B cell (primary cell): ENCODE measurements at regions not wholly inside any gene's neighbourhood (a gene's known extent, or its start where the extent isn't known, plus 50 kb on each side); places are given as distances from the start of the nearest gene placed in this dataset.

Source experiments
- ATAC-seq: fragments of 200-7000 bp; cut with Tn5 transposase; one replicate; pipeline ENCODE4 v1.10.0; 2021; ENCODE audit warnings: low read depth, mild to moderate bottlenecking, moderate number of reproducible peaks, moderate library complexity
- CTCF ChIA-PET: fragments of 350-600 bp; sonication (Branson Sonifier 250); formaldehyde crosslinking; loops from one replicate; lab custom pipeline; 2021; ENCODE audit warnings: antibody characterized with exemption, inconsistent platforms; lab: Charles Lee
- POLR2A ChIA-PET: fragments of 350-600 bp; sonication (Branson Sonifier 250); formaldehyde crosslinking; loops from one replicate; lab custom pipeline; 2021; ENCODE audit warnings: antibody characterized with exemption; lab: Charles Lee
- DNase-seq: peaks from one replicate; pipeline ENCODE4 v3.0.0; 2013
- H2AFZ ChIP-seq: 2 replicates; pipeline ENCODE4 v1.6.1; 2012; ENCODE audit warnings: mild to moderate bottlenecking, low read depth, low read length; ENCODE audit not compliant: insufficient read depth, poor library complexity, severe bottlenecking
- H3K27ac ChIP-seq, 2 donors: 1 replicate in 1 of 2; 2 replicates in 1 of 2; pipeline ENCODE4 v1.5.1; 2012 to 2013; ENCODE audit warnings: low read length in 2 of 2, mild to moderate bottlenecking in 2 of 2, moderate library complexity in 1 of 2
- H3K27me3 ChIP-seq, 4 experiments: fragments of 200-600 bp in 1 of 4; sonication (generic) in 1 of 4; replicated peaks in 1 of 4; 1 replicate in 2 of 4; 2 replicates in 2 of 4; pipeline versions ENCODE4 v1.6.1 to v1.7.0; 2013 to 2016; ENCODE audit warnings: low read length in 3 of 4, mild to moderate bottlenecking in 2 of 4, mixed read lengths in 1 of 4, moderate library complexity in 1 of 4; ENCODE audit not compliant: insufficient read depth in 4 of 4, control insufficient read depth in 3 of 4; ENCODE audit errors: control extremely low read depth in 1 of 4
- H3K36me3 ChIP-seq, 2 experiments: replicated peaks in 1 of 2; 1 replicate in 1 of 2; 2 replicates in 1 of 2; pipeline versions ENCODE4 v1.6.1 to v1.7.1; 2013; ENCODE audit warnings: low read length in 1 of 2; ENCODE audit not compliant: insufficient read depth in 2 of 2, control insufficient read depth in 1 of 2; ENCODE audit errors: control extremely low read depth in 1 of 2, extremely low read depth in 1 of 2
- H3K4me1 ChIP-seq, 2 donors: fragments of 200-600 bp in 1 of 2; sonication (generic) in 1 of 2; 1 replicate in 1 of 2; 2 replicates in 1 of 2; pipeline versions ENCODE4 v1.5.1 to v1.6.1; 2013 to 2017; ENCODE audit warnings: low read length in 2 of 2; ENCODE audit not compliant: control insufficient read depth in 2 of 2, insufficient read depth in 2 of 2
- H3K4me2 ChIP-seq: replicated peaks from 2 replicates; pipeline ENCODE3; 2012; ENCODE audit warnings: mild to moderate bottlenecking, low read depth, low read length; ENCODE audit not compliant: poor library complexity, severe bottlenecking
- H3K4me3 ChIP-seq, 5 experiments: fragments of 200-600 bp in 1 of 5; sonication (generic) in 1 of 5; 1 replicate in 3 of 5; 2 replicates in 2 of 5; pipeline versions ENCODE4 v1.5.1 to v1.7.0; 2011 to 2016; ENCODE audit warnings: low read length in 4 of 5, mild to moderate bottlenecking in 4 of 5, low read depth in 2 of 5, control low read depth in 1 of 5, moderate library complexity in 1 of 5; ENCODE audit not compliant: insufficient read depth in 1 of 5; ENCODE audit errors: control extremely low read depth in 1 of 5, extremely low read depth in 1 of 5
- H3K79me2 ChIP-seq: fragments of 200-600 bp; sonication (generic); one replicate; pipeline ENCODE4 v1.6.0; 2016; ENCODE audit warnings: low read length; ENCODE audit not compliant: control insufficient read depth, insufficient read depth
- H3K9ac ChIP-seq: fragments of 200-600 bp; sonication (generic); 2 replicates; pipeline ENCODE4 v1.6.1; 2017; ENCODE audit warnings: mild to moderate bottlenecking, low read length, moderate library complexity
- H3K9me3 ChIP-seq, 3 donors: one replicate each; pipeline versions ENCODE4 v1.6.1 to v1.7.1; 2013; ENCODE audit warnings: low read length in 2 of 3; ENCODE audit not compliant: control insufficient read depth in 2 of 3, insufficient read depth in 1 of 3; ENCODE audit errors: control extremely low read depth in 1 of 3
- H4K20me1 ChIP-seq: 2 replicates; pipeline ENCODE4 v1.6.0; 2012; ENCODE audit warnings: mild to moderate bottlenecking, low read length; ENCODE audit not compliant: insufficient read depth, control insufficient read depth, poor library complexity, severe bottlenecking
- H3K27ac Mint-ChIP-seq: one replicate; pipeline ENCODE4 v1.8.0; 2021; ENCODE audit warnings: mixed read lengths
- H3K27me3 Mint-ChIP-seq: one replicate; pipeline ENCODE4 v1.8.0; 2021; ENCODE audit warnings: mixed read lengths
- H3K4me1 Mint-ChIP-seq: one replicate; pipeline ENCODE4 v1.8.0; 2021; ENCODE audit warnings: mixed read lengths
- H3K4me3 Mint-ChIP-seq: one replicate; pipeline ENCODE4 v1.8.0; 2021; ENCODE audit warnings: mixed read lengths
- H3K9me3 Mint-ChIP-seq: one replicate; pipeline ENCODE4 v1.8.0; 2022; ENCODE audit warnings: mixed read lengths; ENCODE audit not compliant: insufficient read depth
- CTCF ChIP-seq: fragments of 200-600 bp; IDR thresholded peaks from one replicate; pipeline ENCODE4 v1.8.0; 2022; ENCODE audit warnings: antibody characterized with exemption, mild to moderate bottlenecking
- EZH2 ChIP-seq: IDR thresholded peaks from 2 replicates; pipeline ENCODE4 v1.6.1; 2012; ENCODE audit warnings: borderline replicate concordance, low read depth, mild to moderate bottlenecking, moderate library complexity, low read length; ENCODE audit not compliant: insufficient read depth, poor library complexity, severe bottlenecking
- WGBS: methylation state at CpG from one replicate; pipeline ENCODE4 v1.1.5; 2013; ENCODE audit warnings: missing lambda C conversion rate; ENCODE audit not compliant: insufficient coverage; 5-methylcytosine and 5-hydroxymethylcytosine counted together
- intact Hi-C: fragments of 100-400 bp; cut with micrococcal nuclease; formaldehyde crosslinking; loops from one replicate; pipeline ENCODE4 v1.10.0; 2022

GRCh38 chr10:128545216-128545615 lies 419.0 kb upstream of the MKI67 start:
- Histone ChIP-seq H3K36me3 (no peaks in the 10 kb centered on the region), H3K4me1 (no peaks in the 10 kb centered on the region), H3K4me3 (no peak overlapping the region), H3K9me3 (peaks cover 0 to 5% (median 0%) of the 10 kb centered on the region in 3 donors), H2AFZ (no peak overlapping the region), H3K27ac (no peak overlapping the region), H4K20me1 (no peaks in the 10 kb centered on the region), H3K79me2 (no peaks in the 10 kb centered on the region), H3K4me2 (no peak overlapping the region), H3K9ac (no peak overlapping the region), H3K27me3 (peaks cover 0 to 18% (median 0%) of the 10 kb centered on the region in 4 experiments)
- Mint-ChIP-seq H3K27me3 (peaks cover 14% of the 10 kb centered on the region), H3K4me1 (no peaks in the 10 kb centered on the region), H3K4me3 (no peak overlapping the region), H3K9me3 (no peaks in the 10 kb centered on the region), H3K27ac (no peak overlapping the region)
- ATAC-seq (no peak), DNase-seq (no peak)
- POLR2A ChIA-PET: no interaction called here
- intact Hi-C loops: no loop called here
- no peak for TF ChIP-seq EZH2
- no peak for TF ChIP-seq CTCF
- 91% methylated on average over 8 of the region's 10 CpGs for WGBS
- CTCF ChIA-PET: no interaction called here

- H3K4me3 Mint-ChIP-seq: no peak overlapping the region
- no peak for ATAC-seq
- 82% methylated on average over 15 of the region's 15 CpGs for WGBS
Measured at GRCh38 chr10:128546651-128547165, 420.5 kb upstream of the MKI67 start.

More at GRCh38 chr10:128546651-128547165, 420.5 kb upstream of the MKI67 start:
- no peak for DNase-seq
- Histone ChIP-seq H2AFZ (no peak overlapping the region), H3K4me3 (no peak overlapping the region), H3K4me2 (no peak overlapping the region), H3K9me3 (peaks cover 0 to 5% (median 0%) of the 10 kb centered on the region in 3 donors), H4K20me1 (no peaks in the 10 kb centered on the region), H3K27ac (no peak overlapping the region), H3K79me2 (no peaks in the 10 kb centered on the region), H3K9ac (no peak overlapping the region), H3K36me3 (no peaks in the 10 kb centered on the region), H3K4me1 (no peaks in the 10 kb centered on the region), H3K27me3 (peaks cover 0 to 5% (median 0%) of the 10 kb centered on the region in 4 experiments)
- intact Hi-C loops: no loop called here
- no peaks in the 10 kb centered on the region for H3K4me1 Mint-ChIP-seq
- ChIA-PET POLR2A (no interaction called here), CTCF (no interaction called here)
- no peak for TF ChIP-seq EZH2
- no peak for TF ChIP-seq CTCF
- peaks cover 4% of the 10 kb centered on the region for H3K27me3 Mint-ChIP-seq
- H3K27ac Mint-ChIP-seq: no peak overlapping the region
- H3K9me3 Mint-ChIP-seq: no peaks in the 10 kb centered on the region
